ENCODE measurements at regions not wholly inside any gene's neighbourhood (a gene's known extent, or its start where the extent isn't known, plus 50 kb on each side); places are given as distances from the start of the nearest gene placed in this dataset.

DNA sequence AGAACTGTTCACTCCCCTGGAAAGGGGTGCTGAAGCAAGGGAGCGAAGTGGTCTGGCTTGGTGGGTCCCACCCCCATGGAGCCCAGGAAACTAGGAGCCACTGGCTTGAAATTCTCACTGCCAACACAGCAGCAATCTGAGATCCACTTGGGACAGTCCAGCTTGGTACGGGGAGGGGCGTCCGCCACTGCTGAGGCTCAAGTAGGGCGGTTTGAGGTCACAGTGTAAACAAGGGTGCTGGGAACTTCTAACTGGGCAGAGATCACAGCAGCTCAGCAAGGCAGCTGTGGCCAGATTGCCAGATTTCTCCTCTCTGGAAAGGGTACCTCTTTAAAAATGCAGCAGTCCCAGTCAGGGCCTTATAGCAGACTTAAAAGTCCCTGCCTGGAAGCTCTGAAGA, 53.9 kb upstream of the GALNTL6 start:
- no peak for DNase-seq (ENCODE audit: low read depth, low spot score)
- in situ Hi-C loops (cut with HindIII; ENCODE audit: low pct_unique_long_range_greater_than_20kb, low sequenced_read_pairs) = no loop called here

DNA sequence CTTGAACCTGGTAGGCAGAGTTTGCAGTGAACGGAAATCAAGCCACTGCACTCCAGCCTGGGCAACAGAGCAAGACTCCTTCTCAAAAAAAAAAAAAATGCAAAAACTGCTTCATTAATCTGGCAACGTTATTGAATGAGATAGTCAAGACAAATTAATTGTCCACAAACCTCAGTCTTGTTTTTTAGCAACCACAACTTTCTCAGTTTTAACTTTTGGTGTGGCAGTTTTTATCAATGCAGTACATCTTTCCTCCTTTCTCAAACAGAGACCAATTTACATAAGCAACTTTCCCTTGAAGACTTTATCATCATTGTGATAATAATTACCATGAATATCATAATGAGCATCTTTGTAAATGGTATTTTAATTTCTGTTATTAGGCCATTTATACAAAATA, 61.7 kb upstream of the GALNTL6 start:
- DNase-seq (ENCODE audit: low read depth, low spot score) = no peak
- in situ Hi-C loops (cut with HindIII; ENCODE audit: low pct_unique_long_range_greater_than_20kb, low sequenced_read_pairs) = no loop called here

DNA sequence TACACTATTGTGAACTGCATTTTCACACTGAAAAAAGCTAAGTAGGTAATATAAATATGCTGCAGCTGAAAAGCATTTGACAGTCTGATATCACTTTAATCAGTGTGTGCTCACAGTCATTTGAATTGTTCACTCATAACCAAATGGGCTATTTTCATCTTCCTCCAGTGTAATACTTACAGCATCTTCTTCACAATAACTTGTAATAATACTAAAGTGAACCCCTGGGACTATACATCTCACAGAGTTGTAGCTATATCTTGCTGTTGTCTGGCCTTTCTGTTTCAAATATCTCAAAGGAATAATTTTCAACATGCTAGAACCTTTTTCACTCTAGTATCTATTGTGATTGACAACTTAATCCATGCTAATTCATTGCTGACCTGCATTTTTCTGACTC, 66.8 kb upstream of the GALNTL6 start:
- DNase-seq (ENCODE audit: low read depth, low spot score) = no peak
- in situ Hi-C loops (cut with HindIII; ENCODE audit: low pct_unique_long_range_greater_than_20kb, low sequenced_read_pairs) = no loop called here

DNA sequence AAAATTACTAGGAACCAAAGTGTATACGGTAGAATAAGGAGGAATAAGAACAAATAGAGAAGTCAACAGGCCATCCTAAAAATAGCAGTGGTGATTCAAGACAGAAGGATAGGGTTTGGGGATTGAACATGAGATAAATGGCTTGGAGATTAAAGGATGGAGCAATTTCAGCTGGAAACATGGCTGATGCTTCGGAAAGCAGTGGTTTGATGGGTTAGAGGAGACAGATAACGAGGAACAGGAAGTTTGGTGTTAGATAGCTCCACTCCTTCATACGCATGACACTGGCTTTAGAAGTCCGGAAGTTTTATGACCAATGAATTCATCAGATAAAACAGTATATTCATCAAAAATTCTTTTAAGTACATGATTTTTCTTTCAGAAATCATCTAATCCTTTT, 70.8 kb upstream of the GALNTL6 start:
- no peak for DNase-seq (ENCODE audit: low read depth, low spot score)
- in situ Hi-C loops (cut with HindIII; ENCODE audit: low pct_unique_long_range_greater_than_20kb, low sequenced_read_pairs) = no loop called here

DNA sequence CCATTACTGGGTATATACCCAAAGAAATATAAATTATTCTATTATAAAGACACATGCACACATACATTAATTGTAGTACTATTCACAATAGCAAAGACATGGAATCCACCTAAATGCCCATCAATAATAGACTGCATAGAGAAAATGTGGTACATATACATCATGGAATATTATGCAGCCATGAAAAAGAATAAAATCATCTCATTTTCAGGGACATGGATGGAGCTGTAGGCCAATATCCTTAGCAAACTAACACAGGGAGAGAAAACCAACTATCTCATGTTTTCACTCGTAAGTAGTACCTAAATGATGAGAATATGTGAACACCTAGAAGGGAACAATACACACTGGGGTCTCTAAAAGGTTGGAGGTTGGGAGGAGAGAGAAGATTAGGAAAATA, 86.0 kb upstream of the GALNTL6 start:
- in situ Hi-C loops (cut with HindIII; ENCODE audit: low pct_unique_long_range_greater_than_20kb, low sequenced_read_pairs) = no loop called here
- no peak for DNase-seq (ENCODE audit: low read depth, low spot score)

DNA sequence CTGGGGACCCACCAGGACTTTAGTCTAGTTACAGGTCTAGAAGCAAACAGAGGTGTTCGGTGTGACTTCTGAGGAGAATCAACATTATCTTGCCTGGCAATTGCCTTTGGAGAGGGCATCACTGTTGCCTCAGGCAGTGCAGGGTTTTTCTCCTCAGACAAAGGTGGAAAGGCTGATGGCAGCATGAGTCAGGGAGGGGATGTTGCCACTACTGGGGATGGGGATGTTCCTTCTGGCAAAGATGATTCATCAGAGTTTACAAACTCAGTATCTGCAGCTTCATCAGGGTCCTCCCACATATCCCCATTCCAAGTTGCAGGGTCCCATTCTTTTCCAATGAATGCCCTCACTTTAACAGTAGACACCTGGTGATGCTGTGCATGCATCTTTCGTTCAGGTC, 91.3 kb upstream of the GALNTL6 start:
- in situ Hi-C loops (cut with HindIII; ENCODE audit: low pct_unique_long_range_greater_than_20kb, low sequenced_read_pairs) = no loop called here
- DNase-seq (ENCODE audit: low read depth, low spot score) = no peak

DNA sequence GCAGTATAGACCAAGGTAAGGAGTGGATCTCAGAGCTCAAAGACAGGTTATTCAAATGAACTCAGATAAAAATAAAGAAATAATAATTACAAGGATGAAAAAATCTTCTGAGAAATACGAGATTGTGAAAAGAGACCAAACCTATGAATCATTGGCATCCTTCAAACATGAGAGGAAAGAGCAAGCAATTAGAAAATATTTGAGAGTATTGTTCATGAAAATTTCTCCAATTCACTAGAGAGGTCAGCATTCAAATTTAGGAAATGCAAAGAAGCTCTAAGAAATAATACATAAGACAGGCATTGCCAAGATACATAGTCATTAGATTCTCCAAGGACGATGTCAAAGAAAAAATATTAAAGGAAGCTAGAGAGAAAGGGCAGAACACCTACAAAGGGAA, 93.5 kb upstream of the GALNTL6 start:
- in situ Hi-C loops (cut with HindIII; ENCODE audit: low pct_unique_long_range_greater_than_20kb, low sequenced_read_pairs) = no loop called here
- no peak for DNase-seq (ENCODE audit: low read depth, low spot score)

DNA sequence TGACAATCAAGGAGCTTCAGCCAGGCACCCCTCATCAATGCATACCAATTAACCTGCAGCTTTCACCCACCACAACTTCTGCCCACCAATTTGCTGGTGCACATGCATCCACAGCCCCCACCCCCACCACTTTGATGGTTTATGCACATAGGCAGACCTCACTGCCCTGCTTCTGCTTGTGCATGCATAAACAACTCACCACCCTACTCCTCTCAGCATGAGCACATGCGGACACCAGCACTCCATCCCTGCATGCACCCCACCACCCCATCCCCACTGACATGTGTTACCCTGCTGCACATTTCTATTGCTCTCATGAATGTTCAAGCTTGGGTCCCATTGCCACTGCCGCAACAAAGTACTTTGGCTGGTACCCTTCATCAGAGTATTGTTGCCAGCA, 94.5 kb upstream of the GALNTL6 start:
- in situ Hi-C loops (cut with HindIII; ENCODE audit: low pct_unique_long_range_greater_than_20kb, low sequenced_read_pairs) = no loop called here
- DNase-seq (ENCODE audit: low read depth, low spot score) = no peak

DNA sequence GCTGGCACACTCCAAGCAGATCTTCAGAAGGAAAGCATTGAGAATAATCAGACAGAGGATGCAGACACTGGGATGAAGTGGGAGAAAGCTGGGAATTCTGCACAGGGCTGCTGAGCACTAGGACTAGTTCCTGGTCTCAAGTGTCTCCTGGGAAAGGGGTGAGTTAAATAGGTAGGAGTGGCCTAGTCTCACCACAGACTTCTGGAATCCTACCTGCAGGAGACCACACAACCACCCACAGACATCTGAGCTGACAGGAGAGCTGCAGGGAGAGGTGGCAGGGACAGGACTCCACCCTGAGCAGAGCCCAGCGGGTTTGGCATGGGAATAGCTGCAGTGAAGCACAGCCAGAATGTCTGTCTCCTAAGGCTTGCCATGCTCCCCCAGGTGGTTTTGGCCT, 95.1 kb upstream of the GALNTL6 start:
- DNase-seq (ENCODE audit: low read depth, low spot score) = no peak
- in situ Hi-C loops (cut with HindIII; ENCODE audit: low pct_unique_long_range_greater_than_20kb, low sequenced_read_pairs) = no loop called here

DNA sequence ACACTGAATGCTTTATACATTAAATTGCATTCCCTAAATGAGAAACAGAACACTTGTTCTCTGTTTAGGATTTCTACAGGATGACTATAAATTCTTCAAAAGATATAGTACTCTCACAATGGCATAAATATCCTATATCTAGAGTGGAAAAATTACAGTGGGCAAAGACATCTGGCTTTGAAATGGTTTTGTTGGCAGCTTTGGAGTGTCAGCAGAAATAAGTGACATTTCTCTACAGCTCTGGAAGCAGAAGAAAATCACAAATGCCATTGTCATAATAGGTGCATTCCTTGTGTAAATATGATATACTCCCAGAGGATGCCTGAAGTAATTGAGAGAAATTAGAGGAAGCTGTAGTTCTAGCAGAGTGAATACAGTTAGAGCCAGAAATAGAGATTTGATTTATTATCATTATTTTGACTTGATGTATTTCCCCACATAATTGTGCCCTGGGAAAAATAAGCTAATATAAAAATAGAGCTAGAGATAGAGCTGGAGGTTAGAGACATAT, 95.9 kb upstream of the GALNTL6 start:
- DNase-seq (ENCODE audit: low read depth, low spot score) = no peak
- in situ Hi-C loops (cut with HindIII; ENCODE audit: low pct_unique_long_range_greater_than_20kb, low sequenced_read_pairs) = no loop called here

DNA sequence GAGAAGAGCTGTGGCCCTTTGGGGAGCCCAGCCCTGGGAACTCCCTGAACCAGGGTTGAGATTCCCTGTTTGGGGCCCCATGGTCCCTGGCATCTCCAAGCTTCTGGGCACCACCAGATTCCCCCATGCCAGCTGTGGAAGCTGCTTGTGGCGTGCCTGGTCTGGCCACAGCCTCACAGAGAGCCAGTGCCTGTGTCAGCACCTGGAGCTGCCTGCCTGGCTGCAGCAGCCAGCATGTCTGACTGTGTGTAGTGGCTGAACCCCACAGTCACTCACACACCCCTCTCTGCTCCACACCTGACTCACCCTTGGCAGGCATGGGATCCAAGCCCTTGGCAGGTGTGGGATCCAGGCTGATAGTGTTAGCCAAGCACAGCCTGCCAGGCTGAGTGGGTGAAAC, 97.2 kb upstream of the GALNTL6 start:
- in situ Hi-C loops (cut with HindIII; ENCODE audit: low pct_unique_long_range_greater_than_20kb, low sequenced_read_pairs) = no loop called here
- DNase-seq (ENCODE audit: low read depth, low spot score) = no peak

DNA sequence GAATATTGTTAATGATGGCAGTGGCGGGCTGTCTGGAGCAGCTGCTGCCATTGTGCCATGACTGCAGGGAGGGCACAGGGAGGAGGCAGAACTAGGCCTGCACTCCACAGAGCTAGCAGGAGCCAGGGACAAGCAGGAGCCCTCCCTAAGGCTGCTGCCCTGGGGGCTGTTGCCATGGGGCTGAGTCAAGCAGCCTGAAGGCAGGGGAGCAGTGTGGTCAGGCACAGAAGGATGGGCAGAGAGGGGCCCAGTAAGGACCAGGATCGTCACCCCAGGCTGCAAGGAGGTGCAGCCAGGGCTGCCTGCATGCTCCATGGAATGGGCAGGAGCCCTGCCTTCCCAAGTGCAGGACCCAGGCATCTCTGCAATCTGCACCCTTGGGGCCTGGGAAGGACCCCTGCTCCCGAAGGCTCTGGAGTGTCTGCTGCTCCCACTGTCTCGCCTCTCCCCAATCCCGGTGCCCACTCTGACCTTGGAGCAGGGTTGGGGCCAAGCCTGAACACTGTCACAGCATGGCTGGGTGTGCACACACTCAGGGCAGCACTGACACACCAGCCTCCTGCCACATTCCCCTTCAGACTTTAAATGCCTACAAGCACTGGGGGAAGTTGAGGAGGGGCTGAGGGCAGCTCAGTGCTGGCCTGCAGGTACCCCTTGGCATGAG, 98.3 kb upstream of the GALNTL6 start:
- DNase-seq (ENCODE audit: low read depth, low spot score) = no peak
- in situ Hi-C loops (cut with HindIII; ENCODE audit: low pct_unique_long_range_greater_than_20kb, low sequenced_read_pairs) = no loop called here

DNA sequence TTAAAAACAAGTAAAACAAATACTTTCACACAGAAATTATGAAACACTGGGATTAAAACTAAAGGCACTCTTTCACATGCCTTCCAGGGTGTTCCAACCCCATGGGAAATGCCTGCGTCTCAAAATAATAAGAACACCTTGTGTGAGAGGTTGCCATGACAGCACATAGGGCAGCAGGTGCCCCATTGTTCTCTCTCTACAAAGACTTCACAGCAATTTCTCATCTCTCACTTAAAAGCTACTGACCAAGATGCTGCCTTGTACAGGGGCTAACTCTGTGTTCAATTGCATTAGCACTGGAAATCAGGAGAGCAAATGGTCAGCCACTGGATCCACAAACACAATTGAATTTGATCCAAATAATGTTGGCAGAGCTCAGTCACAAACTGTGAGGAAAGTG, 102.5 kb upstream of the GALNTL6 start:
- no peak for DNase-seq (ENCODE audit: low read depth, low spot score)
- in situ Hi-C loops (cut with HindIII; ENCODE audit: low pct_unique_long_range_greater_than_20kb, low sequenced_read_pairs) = no loop called here

DNA sequence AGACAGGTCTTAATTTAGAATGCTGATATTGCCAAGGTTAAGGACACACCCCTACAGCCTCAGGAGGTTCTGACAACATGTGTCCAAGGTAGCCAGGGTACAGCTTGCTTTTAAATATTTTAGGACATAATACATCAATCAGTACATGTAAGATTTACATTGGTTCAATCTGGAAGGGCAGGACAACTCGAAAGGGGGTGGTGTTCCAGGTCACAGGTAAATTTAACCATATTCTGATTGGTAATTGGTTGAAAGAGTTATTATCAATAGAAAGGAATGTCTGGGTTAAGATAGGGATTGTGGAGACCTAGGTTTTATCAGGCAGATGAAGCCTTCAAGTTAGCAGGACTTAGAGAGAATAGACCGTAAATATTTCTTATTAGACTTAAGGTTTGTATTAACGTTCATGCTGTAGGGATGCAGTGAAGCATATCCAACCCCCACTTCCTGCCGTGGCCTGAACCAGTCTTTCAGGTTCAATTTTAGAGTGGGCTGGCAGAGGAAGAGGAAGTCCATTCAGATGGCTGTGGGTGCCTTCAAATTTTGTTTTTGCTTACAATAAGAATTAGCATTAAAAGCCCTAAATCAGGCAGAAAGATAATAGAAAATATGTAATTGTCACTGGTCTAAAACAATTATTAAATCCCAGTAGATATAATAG, 136.5 kb upstream of the GALNTL6 start:
- in situ Hi-C loops (cut with HindIII; ENCODE audit: low pct_unique_long_range_greater_than_20kb, low sequenced_read_pairs) = no loop called here
- no peak for DNase-seq (ENCODE audit: low read depth, low spot score)

DNA sequence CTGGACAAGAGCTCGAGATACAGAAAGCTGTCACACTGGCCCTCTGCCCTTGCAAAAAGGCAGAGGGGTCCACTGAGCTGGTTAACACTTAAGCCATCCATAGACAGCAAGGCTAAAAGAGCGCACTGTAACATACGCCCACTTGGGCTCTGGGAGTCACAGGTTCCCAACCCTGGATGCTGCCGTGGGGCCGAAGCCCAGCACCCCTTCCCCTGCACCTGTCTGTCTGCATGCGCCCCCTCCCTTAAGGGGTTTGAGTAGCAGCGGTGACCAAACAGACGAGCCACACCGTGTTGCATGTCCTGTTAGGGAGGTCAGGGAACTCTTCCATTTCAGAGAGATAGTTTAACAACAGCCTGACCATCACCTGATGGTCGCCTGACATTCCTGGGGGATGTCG, 138.4 kb upstream of the GALNTL6 start:
- in situ Hi-C loops (cut with HindIII; ENCODE audit: low pct_unique_long_range_greater_than_20kb, low sequenced_read_pairs) = no loop called here
- DNase-seq (ENCODE audit: low read depth, low spot score) = no peak

DNA sequence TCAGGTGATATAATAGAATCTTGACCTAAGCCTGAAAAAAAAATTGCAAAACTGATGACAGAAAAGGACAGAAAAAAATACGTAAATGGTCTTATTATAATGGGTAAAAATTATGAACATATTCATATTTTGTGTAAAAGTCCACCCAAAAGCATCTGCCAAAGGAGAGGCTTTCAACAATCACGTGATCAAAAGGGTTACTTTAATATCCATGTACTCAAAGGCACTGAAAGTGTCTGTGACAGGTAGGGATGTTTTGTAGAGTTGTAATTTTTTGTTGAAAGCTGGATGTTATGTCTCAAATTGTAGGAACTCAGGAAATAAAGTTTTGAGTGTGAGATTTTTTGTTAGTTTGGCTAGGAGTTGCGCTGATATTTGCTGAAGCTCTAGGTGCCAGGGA, 144.8 kb upstream of the GALNTL6 start:
- in situ Hi-C loops (cut with HindIII; ENCODE audit: low pct_unique_long_range_greater_than_20kb, low sequenced_read_pairs) = no loop called here

DNA sequence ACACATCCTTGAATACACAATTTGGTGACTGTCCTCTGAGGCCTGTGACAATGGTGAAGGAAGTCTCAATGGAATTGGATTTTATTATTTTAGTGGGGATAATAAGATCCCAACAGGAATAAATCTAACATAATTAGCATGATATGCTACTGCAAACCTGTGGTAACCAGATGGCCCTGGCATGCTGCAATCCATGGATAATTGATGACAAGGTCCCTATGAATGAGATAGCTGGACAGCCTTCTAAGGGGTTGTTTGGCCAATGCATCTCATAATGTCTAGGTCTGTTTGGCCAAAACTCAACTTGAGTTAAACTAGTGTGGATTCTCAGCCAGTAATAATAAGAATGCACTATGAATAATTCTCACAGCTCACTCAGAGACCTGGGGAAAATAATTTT, 145.3 kb upstream of the GALNTL6 start:
- in situ Hi-C loops (cut with HindIII; ENCODE audit: low pct_unique_long_range_greater_than_20kb, low sequenced_read_pairs) = no loop called here
- DNase-seq (ENCODE audit: low read depth, low spot score) = no peak

More for the DNA sequence above, 144.8 kb upstream of the GALNTL6 start:
- DNase-seq (ENCODE audit: low read depth, low spot score) = no peak

DNA sequence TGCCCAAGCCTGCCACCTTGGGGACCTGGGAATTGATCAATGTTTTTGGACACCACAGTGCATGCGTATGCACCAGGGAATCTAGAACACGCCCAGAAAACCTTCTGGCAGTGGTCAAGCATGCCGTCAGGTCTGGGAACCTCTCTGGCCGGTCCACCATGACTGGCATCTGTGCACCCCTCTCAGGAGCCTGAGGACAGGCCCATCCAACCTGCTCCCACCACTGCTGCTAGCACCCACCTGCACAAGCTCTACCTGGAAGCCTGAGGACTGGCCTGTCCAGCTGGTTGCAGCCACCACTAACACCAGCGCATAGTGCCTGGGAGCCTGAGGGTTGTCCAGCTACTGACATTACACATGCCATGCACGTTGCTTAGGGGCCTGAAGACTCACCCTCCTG, 162.1 kb upstream of the GALNTL6 start:
- DNase-seq (ENCODE audit: low read depth, low spot score) = no peak
- in situ Hi-C loops (cut with HindIII; ENCODE audit: low pct_unique_long_range_greater_than_20kb, low sequenced_read_pairs) = no loop called here

DNA sequence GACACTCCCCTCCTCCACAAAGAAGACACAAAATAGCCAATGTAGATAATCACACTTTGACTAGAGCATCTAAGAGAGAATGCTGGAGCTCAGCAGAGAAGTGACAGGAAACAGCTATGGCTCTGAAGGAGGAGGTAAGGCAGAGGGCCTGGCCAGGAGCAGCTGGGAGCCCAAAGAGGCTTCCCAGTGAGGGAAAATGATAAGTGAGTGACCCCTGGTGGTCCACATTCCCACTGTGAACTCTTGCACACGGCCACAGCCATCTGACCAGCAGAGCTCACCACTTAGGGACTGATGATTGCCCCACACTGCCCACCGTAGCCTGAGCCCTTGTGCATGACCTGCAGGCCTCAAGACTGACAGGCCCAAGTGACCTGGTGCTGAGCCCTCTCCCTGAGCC, 162.7 kb upstream of the GALNTL6 start:
- DNase-seq (ENCODE audit: low read depth, low spot score) = peak; percentile 18
- in situ Hi-C loops (cut with HindIII; ENCODE audit: low pct_unique_long_range_greater_than_20kb, low sequenced_read_pairs) = no loop called here

Data from SK-MEL-5 (cell line).